GM18499 (cell line): ENCODE measurements at regions not wholly inside any gene's neighbourhood (a gene's known extent, or its start where the extent isn't known, plus 50 kb on each side); places are given as distances from the start of the nearest gene placed in this dataset.

ENCODE experiments used
- ATAC-seq: cut with Tn5 transposase; IDR thresholded peaks from one replicate; pipeline ENCODE4 v1.9.1; 2021; ENCODE audit warnings: moderate number of reproducible peaks; ENCODE audit not compliant: insufficient read depth, unreplicated experiment

- ATAC-seq, result no peak
Observed at GRCh38 chr4:18314731-18315130, 293.2 kb upstream of the LCORL start.

GRCh38 chr4:18297684-18298083 is 276.1 kb upstream of the LCORL start:
- no peak for ATAC-seq

GRCh38 chr4:18296411-18296810 is 274.9 kb upstream of the LCORL start:
- ATAC-seq, result no peak

GRCh38 chr4:18294846-18295245 is 273.3 kb upstream of the LCORL start:
- ATAC-seq, result no peak

GRCh38 chr4:18294021-18294420 is 272.5 kb upstream of the LCORL start:
- no peak for ATAC-seq

- ATAC-seq, result no peak
Observed at GRCh38 chr4:18292411-18292810, 270.9 kb upstream of the LCORL start.

- ATAC-seq, result no peak
Observed at GRCh38 chr4:18291981-18292380, 270.4 kb upstream of the LCORL start.

GRCh38 chr4:18291256-18291655 is 269.7 kb upstream of the LCORL start:
- ATAC-seq, result no peak

- no peak for ATAC-seq
Observed at GRCh38 chr4:18285357-18285756, 263.8 kb upstream of the LCORL start.

- ATAC-seq, result no peak
Observed at GRCh38 chr4:18278244-18278643, 256.7 kb upstream of the LCORL start.

- no peak for ATAC-seq
Observed at GRCh38 chr4:18262832-18263231, 241.3 kb upstream of the LCORL start.

GRCh38 chr4:18252052-18252451 is 230.5 kb upstream of the LCORL start:
- no peak for ATAC-seq

GRCh38 chr4:18250564-18250963 is 229.0 kb upstream of the LCORL start:
- ATAC-seq, result no peak

GRCh38 chr4:18248611-18249010 is 227.1 kb upstream of the LCORL start:
- no peak for ATAC-seq

- ATAC-seq, result no peak
Observed at GRCh38 chr4:18247189-18247588, 225.6 kb upstream of the LCORL start.

GRCh38 chr4:18242919-18243693 is 221.6 kb upstream of the LCORL start:
- no peak for ATAC-seq

- ATAC-seq, result no peak
Observed at GRCh38 chr4:18241727-18242126, 220.2 kb upstream of the LCORL start.

GRCh38 chr4:18234108-18234507 is 212.6 kb upstream of the LCORL start:
- no peak for ATAC-seq

GRCh38 chr4:18231726-18232125 is 210.2 kb upstream of the LCORL start:
- ATAC-seq, result no peak

GRCh38 chr4:18227880-18228279 is 206.3 kb upstream of the LCORL start:
- no peak for ATAC-seq

- ATAC-seq, result no peak
Observed at GRCh38 chr4:18214411-18215055, 193.0 kb upstream of the LCORL start.

- ATAC-seq, result no peak
Observed at GRCh38 chr4:18213576-18214198, 192.1 kb upstream of the LCORL start.
